SK-N-SH (cell line): ENCODE measurements at regions not wholly inside any gene's neighbourhood (a gene's known extent, or its start where the extent isn't known, plus 50 kb on each side); places are given as distances from the start of the nearest gene placed in this dataset.

Experiments used
- CTCF ChIA-PET: fragments of 300-600, 350-600 bp; formaldehyde crosslinking; extraction: SDS; loops from one replicate; lab custom pipeline; 2021; lab: Yijun Ruan, JAX
- POLR2A ChIA-PET: fragments of 350-600 bp; sonication (Branson Sonifier 250); formaldehyde crosslinking; extraction: SDS; loops from one replicate; lab custom pipeline; 2020; ENCODE audit warnings: antibody characterized with exemption, inconsistent platforms; lab: Yijun Ruan, JAX
- DNase-seq: peaks from one replicate; pipeline ENCODE4 v3.0.0; 2012
- H2AFZ ChIP-seq: fragments of 200-600 bp; sonication (generic); 2 replicates; pipeline ENCODE4 v1.8.1; 2016; ENCODE audit warnings: antibody characterized with exemption, mild to moderate bottlenecking, low read depth
- H3F3A ChIP-seq: fragments of 200-600 bp; sonication (generic); replicated peaks from 2 replicates; pipeline ENCODE3; 2016; ENCODE audit warnings: antibody characterized with exemption, mild to moderate bottlenecking; ENCODE audit not compliant: insufficient read depth
- H3K27ac ChIP-seq, 2 experiments: fragments of 200-500 bp in 1 of 2; fragments of 200-600 bp in 1 of 2; sonication (Bioruptor generic) in 1 of 2; sonication (generic), shearing (Covaris generic) in 1 of 2; 2 replicates each; pipeline versions ENCODE4 v1.5.1 to v1.6.1; 2014 to 2016; ENCODE audit warnings: low read depth in 2 of 2, inconsistent platforms in 1 of 2, low read length in 1 of 2, mild to moderate bottlenecking in 1 of 2, mixed read lengths in 1 of 2
- H3K27me3 ChIP-seq: fragments of 200-600 bp; sonication (generic), shearing (Covaris generic); 2 replicates; pipeline ENCODE4 v1.6.1; 2016; ENCODE audit warnings: mixed run types; ENCODE audit not compliant: insufficient read depth
- H3K36me3 ChIP-seq, 2 experiments: fragments of 200-500 bp in 1 of 2; fragments of 200-600 bp in 1 of 2; sonication (Bioruptor generic) in 1 of 2; sonication (generic) in 1 of 2; replicated peaks in 1 of 2; 2 replicates each; pipeline versions ENCODE3 to v1.5.1; 2014 to 2016; ENCODE audit warnings: low read length in 1 of 2, mild to moderate bottlenecking in 1 of 2; ENCODE audit not compliant: insufficient read depth in 2 of 2, control insufficient read depth in 1 of 2
- H3K4me1 ChIP-seq, 2 experiments: fragments of 200-500 bp in 1 of 2; fragments of 200-600 bp in 1 of 2; sonication (Bioruptor generic) in 1 of 2; sonication (generic), shearing (Covaris generic) in 1 of 2; 2 replicates each; pipeline versions ENCODE4 v1.5.1 to v1.6.1; 2014 to 2016; ENCODE audit warnings: low read depth in 1 of 2, low read length in 1 of 2, mixed run types in 1 of 2; ENCODE audit not compliant: insufficient read depth in 2 of 2, control insufficient read depth in 1 of 2
- H3K4me2 ChIP-seq: fragments of 200-600 bp; sonication (generic), shearing (Covaris generic); 2 replicates; pipeline ENCODE4 v1.6.1; 2017; ENCODE audit warnings: mixed run types
- H3K4me3 ChIP-seq, 2 experiments: fragments of 200-500 bp in 1 of 2; fragments of 200-600 bp in 1 of 2; sonication (Bioruptor generic) in 1 of 2; sonication (generic), shearing (Covaris generic) in 1 of 2; 2 replicates each; pipeline versions ENCODE4 v1.5.1 to v1.8.1; 2014 to 2016; ENCODE audit warnings: low read depth in 2 of 2, inconsistent platforms in 1 of 2, low read length in 1 of 2, mild to moderate bottlenecking in 1 of 2, mixed read lengths in 1 of 2, moderate library complexity in 1 of 2
- H3K79me2 ChIP-seq: fragments of 200-600 bp; sonication (generic); 2 replicates; pipeline ENCODE4 v1.8.1; 2017; ENCODE audit warnings: mild to moderate bottlenecking; ENCODE audit not compliant: insufficient read depth
- H3K9ac ChIP-seq: fragments of 200-600 bp; sonication (generic); 2 replicates; pipeline ENCODE4 v1.6.1; 2017; ENCODE audit warnings: mixed run types
- H3K9me2 ChIP-seq: fragments of 200-600 bp; sonication (generic); 2 replicates; pipeline ENCODE4 v1.6.1; 2017; ENCODE audit warnings: mixed run types
- H3K9me3 ChIP-seq: fragments of 200-600 bp; sonication (generic); 2 replicates; pipeline ENCODE4 v1.6.1; 2017; ENCODE audit warnings: mixed run types, mild to moderate bottlenecking, moderate library complexity
- H4K20me1 ChIP-seq: fragments of 200-600 bp; sonication (generic); 2 replicates; pipeline ENCODE4 v1.6.1; 2017; ENCODE audit warnings: mild to moderate bottlenecking, mixed run types; ENCODE audit not compliant: insufficient read depth
- ELF1 ChIP-seq: IDR thresholded peaks from 2 replicates; pipeline ENCODE4 v1.4.0; 2012
- EP300 ChIP-seq, 2 experiments: IDR thresholded peaks; 2 replicates each; pipeline versions ENCODE4 v1.4.0 to v1.6.1; 2012; ENCODE audit warnings: borderline replicate concordance in 1 of 2, low read depth in 1 of 2, low read length in 1 of 2
- EZH2phosphoT487 ChIP-seq: fragments of 200-600 bp; sonication (generic); IDR thresholded peaks from 2 replicates; pipeline ENCODE4 v1.6.1; 2017; ENCODE audit warnings: low read depth, mixed run types, mild to moderate bottlenecking, antibody characterized with exemption, moderate library complexity, borderline replicate concordance
- FOSL2 ChIP-seq: IDR thresholded peaks from 2 replicates; pipeline ENCODE4 v1.4.0; 2012; ENCODE audit warnings: low read depth, mild to moderate bottlenecking, moderate library complexity, borderline replicate concordance
- FOXJ3 ChIP-seq: sonication (generic); formaldehyde crosslinking; IDR thresholded peaks from 2 replicates; pipeline ENCODE4 v1.5.1; 2020; ENCODE audit warnings: mild to moderate bottlenecking, missing genetic modification reagents
- GATA2 ChIP-seq: sonication (generic); formaldehyde crosslinking; IDR thresholded peaks from 2 replicates; pipeline ENCODE4 v1.5.0; 2020; ENCODE audit warnings: mild to moderate bottlenecking, missing genetic modification reagents
- NFIC ChIP-seq: IDR thresholded peaks from 2 replicates; pipeline ENCODE4 v1.4.0; 2012; ENCODE audit warnings: borderline replicate concordance
- NRF1 ChIP-seq: IDR thresholded peaks from 2 replicates; pipeline ENCODE4 v1.6.1; 2012; ENCODE audit warnings: low read depth, mild to moderate bottlenecking, low read length
- PBX3 ChIP-seq: IDR thresholded peaks from 2 replicates; pipeline ENCODE4; 2012
- RAD21 ChIP-seq: IDR thresholded peaks from 2 replicates; pipeline ENCODE4 v1.6.1; 2012; ENCODE audit warnings: mild to moderate bottlenecking, low read length
- RCOR1 ChIP-seq: fragments of 150-350 bp; IDR thresholded peaks from 2 replicates; pipeline ENCODE4 v1.6.1; 2017; ENCODE audit warnings: antibody characterized with exemption, low read length
- RFX5 ChIP-seq: IDR thresholded peaks from 2 replicates; pipeline ENCODE4 v1.6.1; 2012; ENCODE audit warnings: mild to moderate bottlenecking, improper control_type of control experiment, low read length
- SIN3A ChIP-seq: IDR thresholded peaks from 2 replicates; pipeline ENCODE4 v1.6.1; 2012; ENCODE audit warnings: low read depth, mild to moderate bottlenecking, low read length, moderate library complexity, borderline replicate concordance
- TAF1 ChIP-seq: IDR thresholded peaks from 2 replicates; pipeline ENCODE4 v1.6.1; 2012; ENCODE audit warnings: low read depth, mild to moderate bottlenecking, low read length, moderate library complexity, borderline replicate concordance
- YY1 ChIP-seq: IDR thresholded peaks from 2 replicates; pipeline ENCODE4 v1.4.0; 2012; ENCODE audit warnings: low read depth, mild to moderate bottlenecking
- WGBS: methylation state at CpG from one replicate; pipeline ENCODE4 v1.1.6; 2017; ENCODE audit warnings: low lambda C conversion rate; 5-methylcytosine and 5-hydroxymethylcytosine counted together
- TF ChIP-seq, protein P1 (sequence below): fragments of 150-350 bp; IDR thresholded peaks from 2 replicates; pipeline ENCODE4 v1.6.1; 2017; ENCODE audit warnings: antibody characterized with exemption, low read length, low read depth, borderline replicate concordance

- Histone ChIP-seq H3K9me2 (no peaks in the 10 kb centered on the region), H3K4me2 (no peak overlapping the region), H2AFZ (no peak overlapping the region), H3K9me3 (no peaks in the 10 kb centered on the region), H3K27ac (no peak overlapping the region), H3K4me1 (peaks cover 0 to 18% of the 10 kb centered on the region in 2 experiments; a peak in 1 of 4 replicates), H3F3A (no peaks in the 10 kb centered on the region), H4K20me1 (no peaks in the 10 kb centered on the region)
- POLR2A ChIA-PET: no interaction called here
- TF ChIP-seq FOSL2 (no peak), FOXJ3 (CRISPR knock-in tag) (no peak), YY1 (no peak), SIN3A (no peak), PBX3 (no peak), RFX5 (no peak), EZH2phosphoT487 (no peak), RAD21 (no peak), NFIC (no peak), NRF1 (no peak), ELF1 (no peak), RCOR1 (no peak), GATA2 (CRISPR knock-in tag) (no peak), TAF1 (no peak), EP300 (IDR thresholded peaks at IDR 0.05; ENCODE audit: borderline replicate concordance in 1 of 2, low read depth in 1 of 2, low read length in 1 of 2) (no peak)
- TF ChIP-seq, protein P1, sequence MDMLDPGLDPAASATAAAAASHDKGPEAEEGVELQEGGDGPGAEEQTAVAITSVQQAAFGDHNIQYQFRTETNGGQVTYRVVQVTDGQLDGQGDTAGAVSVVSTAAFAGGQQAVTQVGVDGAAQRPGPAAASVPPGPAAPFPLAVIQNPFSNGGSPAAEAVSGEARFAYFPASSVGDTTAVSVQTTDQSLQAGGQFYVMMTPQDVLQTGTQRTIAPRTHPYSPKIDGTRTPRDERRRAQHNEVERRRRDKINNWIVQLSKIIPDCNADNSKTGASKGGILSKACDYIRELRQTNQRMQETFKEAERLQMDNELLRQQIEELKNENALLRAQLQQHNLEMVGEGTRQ: no peak
- TF ChIP-seq, all 33 proteins: peak for 0
- H3K4me3 ChIP-seq: no peak overlapping the region
- peaks cover 8% of the 10 kb centered on the region; the same call in 1 of the 2 replicates for H3K27me3 ChIP-seq
- CTCF ChIA-PET: interaction anchor here (1.3 to 2.0 kb wide), 2 partner anchors 68 to 149 kb away, joined by 4 to 7 read pairs; no protein-coding TSS in a partner anchor
- WGBS: 77% methylated on average over 8 of the region's 8 CpGs
- H3K36me3 ChIP-seq: no peaks in the 10 kb centered on the region
- no peak for DNase-seq
- no peaks in the 10 kb centered on the region for H3K79me2 ChIP-seq
- no peak overlapping the region for H3K9ac ChIP-seq
Observed at GRCh38 chr3:139260793-139261736, 82.8 kb upstream of the MRPS22 start.
